Endothelial cell of umbilical vein (primary cell): ENCODE measurements at regions not wholly inside any gene's neighbourhood (a gene's known extent, or its start where the extent isn't known, plus 50 kb on each side); places are given as distances from the start of the nearest gene placed in this dataset.

Experiments used
- EZH2 ChIP-seq: IDR thresholded peaks from 2 replicates; pipeline ENCODE4 v1.6.1; 2012; ENCODE audit warnings: borderline replicate concordance, low read depth, mild to moderate bottlenecking, moderate library complexity, low read length, inconsistent platforms; ENCODE audit not compliant: severe bottlenecking
- JUN ChIP-seq: IDR thresholded peaks from 2 replicates; pipeline ENCODE4 v1.6.1; 2011; ENCODE audit warnings: borderline replicate concordance, low read depth; ENCODE audit not compliant: insufficient read length, insufficient read depth
- MAX ChIP-seq: IDR thresholded peaks from 2 replicates; pipeline ENCODE4 v1.6.1; 2011; ENCODE audit not compliant: insufficient read depth, insufficient read length
- POLR2A ChIP-seq: IDR thresholded peaks from 2 replicates; pipeline ENCODE4 v1.6.1; 2012; ENCODE audit warnings: low read depth, mild to moderate bottlenecking, control low read depth, low read length
- TF ChIP-seq, protein P1 (sequence below), 2 donors: IDR thresholded peaks; 1 replicate in 1 of 2; 2 replicates in 1 of 2; pipeline ENCODE4 v1.5.1; 2011; ENCODE audit warnings: low read length in 2 of 2, mild to moderate bottlenecking in 2 of 2, moderate library complexity in 2 of 2, control low read depth in 1 of 2, inconsistent platforms in 1 of 2, low read depth in 1 of 2; ENCODE audit not compliant: insufficient read depth in 1 of 2; ENCODE audit errors: extremely low read depth in 1 of 2

- no peak for TF ChIP-seq JUN
- no peak for TF ChIP-seq EZH2
- no peak for TF ChIP-seq POLR2A
- TF ChIP-seq, protein P1, sequence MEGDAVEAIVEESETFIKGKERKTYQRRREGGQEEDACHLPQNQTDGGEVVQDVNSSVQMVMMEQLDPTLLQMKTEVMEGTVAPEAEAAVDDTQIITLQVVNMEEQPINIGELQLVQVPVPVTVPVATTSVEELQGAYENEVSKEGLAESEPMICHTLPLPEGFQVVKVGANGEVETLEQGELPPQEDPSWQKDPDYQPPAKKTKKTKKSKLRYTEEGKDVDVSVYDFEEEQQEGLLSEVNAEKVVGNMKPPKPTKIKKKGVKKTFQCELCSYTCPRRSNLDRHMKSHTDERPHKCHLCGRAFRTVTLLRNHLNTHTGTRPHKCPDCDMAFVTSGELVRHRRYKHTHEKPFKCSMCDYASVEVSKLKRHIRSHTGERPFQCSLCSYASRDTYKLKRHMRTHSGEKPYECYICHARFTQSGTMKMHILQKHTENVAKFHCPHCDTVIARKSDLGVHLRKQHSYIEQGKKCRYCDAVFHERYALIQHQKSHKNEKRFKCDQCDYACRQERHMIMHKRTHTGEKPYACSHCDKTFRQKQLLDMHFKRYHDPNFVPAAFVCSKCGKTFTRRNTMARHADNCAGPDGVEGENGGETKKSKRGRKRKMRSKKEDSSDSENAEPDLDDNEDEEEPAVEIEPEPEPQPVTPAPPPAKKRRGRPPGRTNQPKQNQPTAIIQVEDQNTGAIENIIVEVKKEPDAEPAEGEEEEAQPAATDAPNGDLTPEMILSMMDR (IDR thresholded peaks at IDR 0.05; ENCODE audit: extremely low read depth in 1 of 2, insufficient read depth in 1 of 2, low read depth in 1 of 2, low read length in 2 of 2), result no peak
- TF ChIP-seq MAX, result no peak
Observed at GRCh38 chr1:94670273-94670672, 128.7 kb upstream of the F3 start.
